Hindlimb muscle (tissue), 1 donor: ENCODE measurements at regions not wholly inside any gene's neighbourhood (a gene's known extent, or its start where the extent isn't known, plus 50 kb on each side); places are given as distances from the start of the nearest gene placed in this dataset.
A peak's percentile ranks its signal among the peaks of the same experiment; 100 is the strongest.
"Not testable (repeated sequence)": the region's sequence is repeated elsewhere in the genome, so short reads cannot be mapped to it uniquely, and the experiment has no call there.

Experiments used
- DNase-seq: peaks from one replicate; pipeline ENCODE4 v3.0.0-alpha.2; 2013

- not testable (repeated sequence) for DNase-seq
These were observed 456.5 kb upstream of the TMEM132C start for GRCh38 chr12:127810459-127810858.

- peak; percentile 91 for DNase-seq
These were observed 455.0 kb upstream of the TMEM132C start for GRCh38 chr12:127811988-127812387.

- DNase-seq = no peak
These were observed 453.8 kb upstream of the TMEM132C start for GRCh38 chr12:127813147-127813546.

- DNase-seq = no peak
These were observed 447.9 kb upstream of the TMEM132C start for GRCh38 chr12:127819056-127819455.

- no peak for DNase-seq
These were observed 446.7 kb upstream of the TMEM132C start for GRCh38 chr12:127820271-127820670.

- no peak for DNase-seq
These were observed 446.1 kb upstream of the TMEM132C start for GRCh38 chr12:127820846-127821245.

GRCh38 chr12:127822809-127823411 is 444.1 kb upstream of the TMEM132C start:
- peak; percentile 59 for DNase-seq

GRCh38 chr12:127823801-127824200 is 443.2 kb upstream of the TMEM132C start:
- no peak for DNase-seq

- no peak for DNase-seq
These were observed 437.5 kb upstream of the TMEM132C start for GRCh38 chr12:127829281-127830064.

- DNase-seq = no peak
These were observed 436.9 kb upstream of the TMEM132C start for GRCh38 chr12:127830065-127830460.

GRCh38 chr12:127830730-127831129 is 436.2 kb upstream of the TMEM132C start:
- DNase-seq = no peak

GRCh38 chr12:127832172-127832571 is 434.8 kb upstream of the TMEM132C start:
- no peak for DNase-seq

GRCh38 chr12:127836802-127837201 is 430.2 kb upstream of the TMEM132C start:
- not testable (repeated sequence) for DNase-seq

GRCh38 chr12:127857661-127858060 is 409.3 kb upstream of the TMEM132C start:
- no peak for DNase-seq

- DNase-seq = no peak
These were observed 406.4 kb upstream of the TMEM132C start for GRCh38 chr12:127860536-127860935.

GRCh38 chr12:127861406-127861805 is 405.6 kb upstream of the TMEM132C start:
- DNase-seq = peak; percentile 46

- DNase-seq = no peak
These were observed 393.7 kb upstream of the TMEM132C start for GRCh38 chr12:127873306-127873705.

- no peak for DNase-seq
These were observed 385.4 kb upstream of the TMEM132C start for GRCh38 chr12:127881371-127882140.

- DNase-seq = no peak
These were observed 384.0 kb upstream of the TMEM132C start for GRCh38 chr12:127883013-127883412.

- peak; percentile 51 for DNase-seq
These were observed 380.8 kb upstream of the TMEM132C start for GRCh38 chr12:127885954-127886750.

- peak; percentile 53 for DNase-seq
These were observed 380.1 kb upstream of the TMEM132C start for GRCh38 chr12:127886827-127887226.

- DNase-seq = peak; percentile 63
These were observed 377.8 kb upstream of the TMEM132C start for GRCh38 chr12:127888943-127889719.
